HL-60 (cell line): ENCODE measurements at regions not wholly inside any gene's neighbourhood (a gene's known extent, or its start where the extent isn't known, plus 50 kb on each side); places are given as distances from the start of the nearest gene placed in this dataset.

Experiments
- DNase-seq, 2 experiments: peaks; one replicate each; pipeline ENCODE4 v3.0.0-alpha.2; 2010 to 2020; ENCODE audit warnings: low read depth in 1 of 2, low spot score in 1 of 2
- H3K27ac ChIP-seq: fragments of 250-450 bp; sonication (Bioruptor Pico); replicated peaks from 2 replicates; pipeline ENCODE4 v1.5.1; 2020; ENCODE audit warnings: mild to moderate bottlenecking, moderate library complexity
- H3K27me3 ChIP-seq: fragments of 250-450 bp; sonication (Bioruptor Pico); 2 replicates; pipeline ENCODE4 v1.5.1; 2021; ENCODE audit warnings: mild to moderate bottlenecking, moderate library complexity; ENCODE audit not compliant: insufficient read depth, poor library complexity, severe bottlenecking
- H3K4me3 ChIP-seq: replicated peaks from 2 replicates; pipeline ENCODE4 v1.5.1; 2011; ENCODE audit warnings: mild to moderate bottlenecking, control low read depth, low read length; ENCODE audit not compliant: insufficient read depth
- CTCF ChIP-seq: IDR thresholded peaks from one replicate; pipeline ENCODE4 v1.5.1; 2011; ENCODE audit warnings: low read length, control low read depth, inconsistent platforms; ENCODE audit not compliant: insufficient read depth
- GABPA ChIP-seq: IDR thresholded peaks from 2 replicates; pipeline ENCODE4 v1.6.1; 2012; ENCODE audit warnings: low read depth
- POLR2AphosphoS5 ChIP-seq: IDR thresholded peaks from 2 replicates; pipeline ENCODE4 v1.6.1; 2012; ENCODE audit warnings: low read depth
- SPI1 ChIP-seq: IDR thresholded peaks from 2 replicates; pipeline ENCODE4 v1.6.1; 2012; ENCODE audit warnings: low read depth, mild to moderate bottlenecking, borderline replicate concordance
- TF ChIP-seq, protein P1 (sequence below): IDR thresholded peaks from 2 replicates; pipeline ENCODE4 v1.6.1; 2012; ENCODE audit warnings: low read depth; ENCODE audit not compliant: insufficient replicate concordance

GRCh38 chr18:78399992-78400503 is 579.6 kb upstream of the SALL3 start:
- no peak overlapping the region for H3K4me3 ChIP-seq
- no peak for TF ChIP-seq CTCF
- TF ChIP-seq GABPA: no peak
- TF ChIP-seq, protein P1, sequence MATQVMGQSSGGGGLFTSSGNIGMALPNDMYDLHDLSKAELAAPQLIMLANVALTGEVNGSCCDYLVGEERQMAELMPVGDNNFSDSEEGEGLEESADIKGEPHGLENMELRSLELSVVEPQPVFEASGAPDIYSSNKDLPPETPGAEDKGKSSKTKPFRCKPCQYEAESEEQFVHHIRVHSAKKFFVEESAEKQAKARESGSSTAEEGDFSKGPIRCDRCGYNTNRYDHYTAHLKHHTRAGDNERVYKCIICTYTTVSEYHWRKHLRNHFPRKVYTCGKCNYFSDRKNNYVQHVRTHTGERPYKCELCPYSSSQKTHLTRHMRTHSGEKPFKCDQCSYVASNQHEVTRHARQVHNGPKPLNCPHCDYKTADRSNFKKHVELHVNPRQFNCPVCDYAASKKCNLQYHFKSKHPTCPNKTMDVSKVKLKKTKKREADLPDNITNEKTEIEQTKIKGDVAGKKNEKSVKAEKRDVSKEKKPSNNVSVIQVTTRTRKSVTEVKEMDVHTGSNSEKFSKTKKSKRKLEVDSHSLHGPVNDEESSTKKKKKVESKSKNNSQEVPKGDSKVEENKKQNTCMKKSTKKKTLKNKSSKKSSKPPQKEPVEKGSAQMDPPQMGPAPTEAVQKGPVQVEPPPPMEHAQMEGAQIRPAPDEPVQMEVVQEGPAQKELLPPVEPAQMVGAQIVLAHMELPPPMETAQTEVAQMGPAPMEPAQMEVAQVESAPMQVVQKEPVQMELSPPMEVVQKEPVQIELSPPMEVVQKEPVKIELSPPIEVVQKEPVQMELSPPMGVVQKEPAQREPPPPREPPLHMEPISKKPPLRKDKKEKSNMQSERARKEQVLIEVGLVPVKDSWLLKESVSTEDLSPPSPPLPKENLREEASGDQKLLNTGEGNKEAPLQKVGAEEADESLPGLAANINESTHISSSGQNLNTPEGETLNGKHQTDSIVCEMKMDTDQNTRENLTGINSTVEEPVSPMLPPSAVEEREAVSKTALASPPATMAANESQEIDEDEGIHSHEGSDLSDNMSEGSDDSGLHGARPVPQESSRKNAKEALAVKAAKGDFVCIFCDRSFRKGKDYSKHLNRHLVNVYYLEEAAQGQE: no peak
- TF ChIP-seq SPI1: no peak
- no peak for TF ChIP-seq POLR2AphosphoS5
- DNase-seq: no peak
- peaks cover 3% of the 10 kb centered on the region for H3K27me3 ChIP-seq
- H3K27ac ChIP-seq: no peak overlapping the region

DNA sequence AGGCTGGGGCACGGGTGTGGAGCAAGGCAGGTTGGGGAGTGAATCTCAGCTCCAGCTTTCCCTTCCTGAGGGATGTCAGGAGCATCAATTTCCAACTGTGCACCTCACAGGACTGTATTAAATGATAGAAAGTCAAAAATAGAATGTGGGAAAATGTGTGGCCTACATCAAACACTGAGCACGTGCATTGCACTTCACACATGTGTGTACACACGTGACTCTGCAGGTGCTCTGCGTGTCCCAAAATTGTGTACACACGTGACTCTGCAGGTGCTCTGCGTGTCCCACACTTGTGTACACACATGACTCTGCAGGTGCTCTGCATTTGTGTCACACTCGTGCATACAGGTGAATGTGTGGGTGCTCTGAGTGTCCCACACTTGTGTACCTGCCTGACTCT is 577.2 kb upstream of the SALL3 start:
- Histone ChIP-seq H3K27ac (no peak overlapping the region), H3K27me3 (peaks cover 6% of the 10 kb centered on the region), H3K4me3 (no peak overlapping the region)
- TF ChIP-seq POLR2AphosphoS5 (no peak), SPI1 (no peak), CTCF (no peak), GABPA (no peak)
- TF ChIP-seq, protein P1: no peak
- DNase-seq: no peak

- DNase-seq: no peak
- Histone ChIP-seq H3K27ac (no peak overlapping the region), H3K27me3 (peaks cover 6% of the 10 kb centered on the region), H3K4me3 (no peak overlapping the region)
- TF ChIP-seq GABPA: no peak
- TF ChIP-seq POLR2AphosphoS5: no peak
- TF ChIP-seq SPI1: no peak
- TF ChIP-seq CTCF: no peak
- TF ChIP-seq, protein P1: no peak
Measured at GRCh38 chr18:78402966-78403365, 576.7 kb upstream of the SALL3 start.
